ENCODE measurements at regions not wholly inside any gene's neighbourhood (a gene's known extent, or its start where the extent isn't known, plus 50 kb on each side); places are given as distances from the start of the nearest gene placed in this dataset.

DNA sequence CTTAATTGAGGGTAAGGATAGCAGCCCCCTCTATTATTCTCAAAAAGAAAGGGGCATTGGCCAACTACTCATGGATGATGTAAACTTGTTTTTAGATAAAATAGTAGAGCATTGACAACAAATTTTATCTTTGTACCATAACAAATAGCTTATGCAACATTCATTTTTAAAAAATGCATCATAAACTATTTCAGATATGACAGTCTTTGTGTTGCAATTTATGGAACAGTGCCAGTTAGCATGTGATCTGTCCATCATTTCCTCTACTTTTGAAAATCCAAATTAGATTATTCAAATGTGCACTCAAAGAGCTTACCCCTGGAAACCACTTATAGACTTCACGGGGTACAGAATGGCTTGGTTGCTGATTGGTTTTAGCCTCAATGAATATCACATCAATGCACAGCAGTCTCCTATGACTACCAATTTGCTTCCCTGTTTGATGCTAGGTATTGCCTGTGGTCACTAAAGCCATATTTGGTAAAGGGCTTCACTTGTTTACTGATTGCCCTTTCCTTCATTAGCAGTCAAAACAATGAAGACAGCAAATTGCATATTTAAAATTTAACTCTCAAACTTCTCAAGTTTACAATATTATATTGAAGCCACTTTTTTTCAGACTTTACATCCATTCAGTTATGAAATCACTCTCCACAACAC is 274.9 kb upstream of the MGAT4C start:
- no peak for DNase-seq (ENCODE audit: extremely low read depth, insufficient read length)
- Histone ChIP-seq H3K36me3 (ENCODE audit: control insufficient read depth, insufficient read depth, low read length) (no peaks in the 10 kb centered on the region), H3K27me3 (replicated peaks; ENCODE audit: control insufficient read depth, insufficient read depth, low read length) (no peaks in the 10 kb centered on the region), H3K4me3 (replicated peaks; ENCODE audit: low read depth, low read length) (no peak overlapping the region)
- TF ChIP-seq, protein P1, sequence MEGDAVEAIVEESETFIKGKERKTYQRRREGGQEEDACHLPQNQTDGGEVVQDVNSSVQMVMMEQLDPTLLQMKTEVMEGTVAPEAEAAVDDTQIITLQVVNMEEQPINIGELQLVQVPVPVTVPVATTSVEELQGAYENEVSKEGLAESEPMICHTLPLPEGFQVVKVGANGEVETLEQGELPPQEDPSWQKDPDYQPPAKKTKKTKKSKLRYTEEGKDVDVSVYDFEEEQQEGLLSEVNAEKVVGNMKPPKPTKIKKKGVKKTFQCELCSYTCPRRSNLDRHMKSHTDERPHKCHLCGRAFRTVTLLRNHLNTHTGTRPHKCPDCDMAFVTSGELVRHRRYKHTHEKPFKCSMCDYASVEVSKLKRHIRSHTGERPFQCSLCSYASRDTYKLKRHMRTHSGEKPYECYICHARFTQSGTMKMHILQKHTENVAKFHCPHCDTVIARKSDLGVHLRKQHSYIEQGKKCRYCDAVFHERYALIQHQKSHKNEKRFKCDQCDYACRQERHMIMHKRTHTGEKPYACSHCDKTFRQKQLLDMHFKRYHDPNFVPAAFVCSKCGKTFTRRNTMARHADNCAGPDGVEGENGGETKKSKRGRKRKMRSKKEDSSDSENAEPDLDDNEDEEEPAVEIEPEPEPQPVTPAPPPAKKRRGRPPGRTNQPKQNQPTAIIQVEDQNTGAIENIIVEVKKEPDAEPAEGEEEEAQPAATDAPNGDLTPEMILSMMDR (IDR thresholded peaks at IDR 0.05; ENCODE audit: insufficient read depth, low read length, poor library complexity, severe bottlenecking): no peak

DNA sequence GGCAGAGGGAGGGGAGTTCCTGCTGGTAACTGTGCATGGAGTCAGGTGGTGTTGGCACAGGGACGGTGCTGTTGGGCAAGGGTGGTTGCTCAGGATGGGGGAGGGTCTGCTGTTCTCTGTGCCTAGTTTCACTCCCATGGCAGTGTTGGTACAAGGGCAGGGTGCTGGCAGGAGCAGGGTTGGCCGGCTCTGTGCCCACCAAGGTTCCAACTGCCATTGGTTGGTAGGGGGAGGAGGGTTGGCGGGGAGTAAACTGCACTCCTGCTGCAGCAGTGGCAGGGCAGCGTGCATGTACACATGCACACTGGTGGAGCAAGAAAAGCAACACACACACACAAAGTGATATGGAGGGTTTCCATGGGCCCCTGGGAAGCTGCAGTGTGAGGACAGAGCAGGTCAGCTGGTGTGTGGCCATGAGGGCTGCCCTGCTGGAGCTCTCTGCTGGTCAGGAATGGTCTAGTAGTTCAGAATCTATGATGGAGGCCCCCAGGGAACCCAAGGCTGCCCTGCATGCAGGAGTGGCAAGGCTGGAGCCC is 269.9 kb upstream of the MGAT4C start:
- DNase-seq (ENCODE audit: extremely low read depth, insufficient read length): no peak
- no peak overlapping the region for H3K4me3 ChIP-seq (replicated peaks; ENCODE audit: low read depth, low read length)
- H3K36me3 ChIP-seq (ENCODE audit: control insufficient read depth, insufficient read depth, low read length): no peaks in the 10 kb centered on the region
- no peaks in the 10 kb centered on the region for H3K27me3 ChIP-seq (replicated peaks; ENCODE audit: control insufficient read depth, insufficient read depth, low read length)
- TF ChIP-seq, protein P1 (IDR thresholded peaks at IDR 0.05; ENCODE audit: insufficient read depth, low read length, poor library complexity, severe bottlenecking): no peak

DNA sequence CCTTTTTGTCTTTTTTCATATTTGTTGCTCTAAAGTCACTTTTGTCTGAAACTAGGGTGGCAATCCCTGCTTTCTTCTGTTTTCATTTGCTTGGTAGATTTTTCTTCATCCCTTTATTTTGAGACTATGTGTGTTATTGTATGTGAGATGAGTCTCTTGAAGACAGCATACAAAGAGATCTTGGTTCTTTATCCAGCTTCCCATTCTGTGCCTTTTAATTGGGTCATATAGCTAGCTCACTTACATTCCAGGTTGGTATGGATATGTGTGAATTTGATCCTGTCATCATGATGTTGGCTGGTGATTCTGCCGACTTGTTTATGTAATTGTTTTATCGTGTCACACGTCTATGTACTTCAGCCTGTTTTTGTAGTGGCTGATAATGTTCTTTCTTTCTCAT is 267.7 kb upstream of the MGAT4C start:
- TF ChIP-seq, protein P1 (IDR thresholded peaks at IDR 0.05; ENCODE audit: insufficient read depth, low read length, poor library complexity, severe bottlenecking): no peak
- Histone ChIP-seq H3K4me3 (replicated peaks; ENCODE audit: low read depth, low read length) (no peak overlapping the region), H3K27me3 (replicated peaks; ENCODE audit: control insufficient read depth, insufficient read depth, low read length) (no peaks in the 10 kb centered on the region), H3K36me3 (ENCODE audit: control insufficient read depth, insufficient read depth, low read length) (no peaks in the 10 kb centered on the region)
- DNase-seq (ENCODE audit: extremely low read depth, insufficient read length): no peak

DNA sequence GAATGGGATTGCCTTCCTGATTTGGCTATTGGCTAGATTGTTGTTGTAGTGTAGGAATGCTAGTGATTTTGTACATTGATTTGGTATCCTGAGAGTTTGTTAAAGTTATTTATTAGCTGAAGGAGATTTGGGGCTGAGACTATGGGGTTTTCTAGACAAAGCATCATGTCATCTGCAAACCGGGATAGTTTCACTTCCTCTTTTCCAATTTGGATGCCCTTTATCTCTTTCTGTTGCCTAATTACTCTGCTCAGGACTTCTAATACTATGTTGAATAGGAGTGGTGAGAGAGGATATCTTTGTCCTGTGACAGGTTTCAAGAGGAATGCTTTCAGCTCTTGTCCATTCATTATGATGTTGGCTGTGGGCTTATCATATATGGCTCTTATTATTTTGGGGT is 265.7 kb upstream of the MGAT4C start:
- TF ChIP-seq, protein P1 (IDR thresholded peaks at IDR 0.05; ENCODE audit: insufficient read depth, low read length, poor library complexity, severe bottlenecking): no peak
- H3K27me3 ChIP-seq (replicated peaks; ENCODE audit: control insufficient read depth, insufficient read depth, low read length): no peaks in the 10 kb centered on the region
- no peak for DNase-seq (ENCODE audit: extremely low read depth, insufficient read length)
- H3K36me3 ChIP-seq (ENCODE audit: control insufficient read depth, insufficient read depth, low read length): no peaks in the 10 kb centered on the region
- no peak overlapping the region for H3K4me3 ChIP-seq (replicated peaks; ENCODE audit: low read depth, low read length)

DNA sequence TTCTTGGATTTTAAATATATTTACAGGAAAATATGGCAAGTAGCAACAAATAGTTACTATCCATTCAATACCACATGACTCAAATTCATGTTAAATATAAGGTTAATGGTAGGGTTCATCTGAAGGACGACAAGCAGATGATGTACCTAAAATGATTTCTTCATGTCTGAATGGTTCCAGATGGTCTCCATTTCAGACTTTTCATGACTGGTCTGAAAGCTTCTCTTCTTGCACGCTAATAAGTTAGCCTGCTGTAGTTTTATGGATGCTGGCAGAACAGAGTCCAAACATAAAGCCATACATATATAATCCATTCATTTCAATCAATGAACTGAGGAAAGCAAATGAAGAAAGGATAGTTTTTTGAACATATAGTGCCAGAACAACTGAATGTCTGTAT is 257.0 kb upstream of the MGAT4C start:
- Histone ChIP-seq H3K4me3 (replicated peaks; ENCODE audit: low read depth, low read length) (no peak overlapping the region), H3K36me3 (ENCODE audit: control insufficient read depth, insufficient read depth, low read length) (no peaks in the 10 kb centered on the region), H3K27me3 (replicated peaks; ENCODE audit: control insufficient read depth, insufficient read depth, low read length) (no peaks in the 10 kb centered on the region)
- no peak for DNase-seq (ENCODE audit: extremely low read depth, insufficient read length)
- TF ChIP-seq, protein P1 (IDR thresholded peaks at IDR 0.05; ENCODE audit: insufficient read depth, low read length, poor library complexity, severe bottlenecking): no peak
